OCI-LY1 (cell line): ENCODE measurements at regions not wholly inside any gene's neighbourhood (a gene's known extent, or its start where the extent isn't known, plus 50 kb on each side); places are given as distances from the start of the nearest gene placed in this dataset.

ENCODE experiments used
- H2AFZ ChIP-seq: fragments of 200-600 bp; sonication (generic), shearing (Covaris generic); 2 replicates; pipeline ENCODE4 v1.6.0; 2014; ENCODE audit warnings: antibody characterized with exemption, mild to moderate bottlenecking, low read length
- H3F3A ChIP-seq: fragments of 200-600 bp; sonication (generic), shearing (Covaris generic); 2 replicates; pipeline ENCODE4 v1.6.0; 2014; ENCODE audit warnings: mild to moderate bottlenecking, antibody characterized with exemption, low read length, moderate library complexity; ENCODE audit not compliant: insufficient read depth
- H3K27ac ChIP-seq: fragments of 200-600 bp; sonication (generic); 2 replicates; pipeline ENCODE4 v1.5.1; 2014; ENCODE audit warnings: low read length, mixed run types, mild to moderate bottlenecking, low read depth; ENCODE audit not compliant: poor library complexity, severe bottlenecking
- H3K27me3 ChIP-seq: fragments of 200-600 bp; sonication (generic); 2 replicates; pipeline ENCODE4 v1.6.0; 2014; ENCODE audit warnings: antibody characterized with exemption, mild to moderate bottlenecking, low read length, moderate library complexity; ENCODE audit not compliant: insufficient read depth
- H3K36me3 ChIP-seq: fragments of 200-600 bp; sonication (generic); 2 replicates; pipeline ENCODE4 v1.6.1; 2014; ENCODE audit warnings: mild to moderate bottlenecking, antibody characterized with exemption, low read length, moderate library complexity, mixed read lengths; ENCODE audit not compliant: insufficient read depth
- H3K4me1 ChIP-seq: fragments of 200-600 bp; sonication (generic); 2 replicates; pipeline ENCODE4 v1.5.1; 2014; ENCODE audit warnings: mild to moderate bottlenecking, low read length, moderate library complexity; ENCODE audit not compliant: insufficient read depth, severe bottlenecking
- H3K4me2 ChIP-seq: fragments of 200-600 bp; sonication (generic), shearing (Covaris generic); 2 replicates; pipeline ENCODE4 v1.6.1; 2014; ENCODE audit warnings: low read length
- H3K4me3 ChIP-seq: fragments of 200-600 bp; sonication (generic); 2 replicates; pipeline ENCODE4 v1.5.1; 2014; ENCODE audit warnings: low read length, low read depth, mild to moderate bottlenecking, mixed read lengths; ENCODE audit not compliant: poor library complexity, severe bottlenecking
- H3K79me2 ChIP-seq: fragments of 200-600 bp; shearing (Covaris generic); 2 replicates; pipeline ENCODE4 v1.6.1; 2016; ENCODE audit warnings: mixed run types, low read length, mixed read lengths; ENCODE audit not compliant: insufficient read depth
- H3K9ac ChIP-seq: fragments of 200-600 bp; sonication (generic), shearing (Covaris generic); 2 replicates; pipeline ENCODE4 v1.6.1; 2014; ENCODE audit warnings: mild to moderate bottlenecking, low read length, mixed read lengths
- H3K9me2 ChIP-seq: fragments of 200-600 bp; sonication (generic), shearing (Covaris generic); 2 replicates; pipeline ENCODE4 v1.6.1; 2014; ENCODE audit warnings: low read depth, mild to moderate bottlenecking, low read length, mixed read lengths
- H3K9me3 ChIP-seq: fragments of 200-600 bp; shearing (Covaris generic); 2 replicates; pipeline ENCODE4 v1.6.1; 2014; ENCODE audit warnings: low read length, mixed read lengths
- H4K20me1 ChIP-seq: fragments of 200-600 bp; sonication (generic), shearing (Covaris generic); 2 replicates; pipeline ENCODE4 v1.6.0; 2016; ENCODE audit warnings: mild to moderate bottlenecking, low read length; ENCODE audit not compliant: insufficient read depth
- CTCF ChIP-seq: fragments of 200-600 bp; sonication (generic), shearing (Covaris generic); IDR thresholded peaks from 2 replicates; pipeline ENCODE4 v1.5.1; 2017; ENCODE audit warnings: mild to moderate bottlenecking, antibody characterized with exemption, low read length, moderate library complexity, mixed read lengths
- EZH2 ChIP-seq: fragments of 200-600 bp; sonication (generic), shearing (Covaris generic); IDR thresholded peaks from 2 replicates; pipeline ENCODE4 v1.8.0; 2017; ENCODE audit warnings: borderline replicate concordance, mixed run types, mild to moderate bottlenecking, antibody characterized with exemption, low read length, moderate library complexity, mixed read lengths

- no peaks in the 10 kb centered on the region for H3K4me1 ChIP-seq
- no peak overlapping the region for H3K27ac ChIP-seq
- H4K20me1 ChIP-seq: no peaks in the 10 kb centered on the region
- H3K9ac ChIP-seq: no peak overlapping the region
- H3K4me2 ChIP-seq: no peak overlapping the region
- no peaks in the 10 kb centered on the region for H3F3A ChIP-seq
- H3K27me3 ChIP-seq: no peaks in the 10 kb centered on the region
- H3K79me2 ChIP-seq: no peaks in the 10 kb centered on the region
- no peaks in the 10 kb centered on the region for H3K36me3 ChIP-seq
- TF ChIP-seq EZH2 (no peak), CTCF (no peak)
- H3K4me3 ChIP-seq: no peak overlapping the region
- no peaks in the 10 kb centered on the region for H3K9me2 ChIP-seq
- H3K9me3 ChIP-seq: no peaks in the 10 kb centered on the region
- no peak overlapping the region for H2AFZ ChIP-seq
Observed at GRCh38 chr7:32256811-32257210, 186.6 kb upstream of the PDE1C start.

DNA sequence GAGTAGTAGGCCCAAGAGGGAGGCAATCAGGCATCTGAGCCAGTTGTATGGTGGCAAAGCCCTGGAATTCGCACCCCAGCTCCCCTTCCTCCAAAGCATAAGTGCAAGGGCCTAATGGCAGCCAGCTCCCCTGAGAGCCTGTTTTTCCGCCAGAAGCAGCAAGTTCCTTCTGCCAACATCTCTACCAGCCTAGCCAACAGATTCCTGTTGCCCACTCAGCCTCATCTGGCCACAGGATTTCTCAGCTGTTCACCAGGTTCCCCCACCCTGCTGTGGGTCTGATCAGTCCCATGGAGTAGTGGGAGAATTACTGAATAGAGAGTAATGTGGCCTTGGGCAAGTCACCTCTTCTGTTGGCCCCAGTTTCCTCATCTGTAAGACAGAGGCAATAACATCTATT, 186.2 kb upstream of the PDE1C start:
- Histone ChIP-seq H3K36me3 (no peaks in the 10 kb centered on the region), H3K27me3 (no peaks in the 10 kb centered on the region), H3K9ac (no peak overlapping the region), H4K20me1 (no peaks in the 10 kb centered on the region), H3K9me3 (no peaks in the 10 kb centered on the region), H3K79me2 (no peaks in the 10 kb centered on the region), H3F3A (no peaks in the 10 kb centered on the region), H2AFZ (no peak overlapping the region), H3K4me2 (no peak overlapping the region), H3K4me1 (no peaks in the 10 kb centered on the region), H3K9me2 (no peaks in the 10 kb centered on the region), H3K4me3 (no peak overlapping the region), H3K27ac (no peak overlapping the region)
- TF ChIP-seq CTCF: no peak
- no peak for TF ChIP-seq EZH2

DNA sequence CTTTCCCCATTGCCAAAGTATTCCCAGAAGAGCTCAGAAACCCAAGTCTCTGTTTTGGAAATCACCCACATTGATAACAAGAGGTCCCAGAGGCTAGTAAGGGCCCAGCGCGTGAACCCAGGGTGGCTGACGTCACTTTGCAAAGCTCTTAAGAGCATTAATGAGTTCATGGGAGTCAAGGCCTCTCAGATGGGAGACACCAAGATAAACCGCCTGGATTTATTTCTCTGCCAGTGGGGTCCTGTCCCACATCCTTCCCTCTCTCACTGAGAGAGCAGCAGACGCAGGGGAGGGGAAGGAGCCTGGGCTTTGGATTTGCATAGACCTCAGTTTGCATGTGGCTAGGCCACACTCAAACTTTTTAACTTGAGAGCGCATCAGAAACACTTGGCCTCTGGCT, 184.8 kb upstream of the PDE1C start:
- Histone ChIP-seq H3K27me3 (no peaks in the 10 kb centered on the region), H4K20me1 (no peaks in the 10 kb centered on the region), H3K27ac (no peak overlapping the region), H3K4me3 (no peak overlapping the region), H3K4me1 (no peaks in the 10 kb centered on the region), H3K79me2 (no peaks in the 10 kb centered on the region), H3F3A (no peaks in the 10 kb centered on the region), H2AFZ (no peak overlapping the region), H3K36me3 (no peaks in the 10 kb centered on the region), H3K4me2 (no peak overlapping the region), H3K9me3 (no peaks in the 10 kb centered on the region), H3K9me2 (no peaks in the 10 kb centered on the region), H3K9ac (no peak overlapping the region)
- TF ChIP-seq CTCF: no peak
